NB4 (cell line): ENCODE measurements at regions not wholly inside any gene's neighbourhood (a gene's known extent, or its start where the extent isn't known, plus 50 kb on each side); places are given as distances from the start of the nearest gene placed in this dataset.

Experiments
- CTCF ChIP-seq: IDR thresholded peaks from one replicate; pipeline ENCODE4 v1.5.1; 2012; ENCODE audit warnings: low read depth, low read length
- MYC ChIP-seq: IDR thresholded peaks from 2 replicates; pipeline ENCODE4 v1.6.1; 2011; ENCODE audit warnings: low read depth, low read length
- POLR2A ChIP-seq: IDR thresholded peaks from 2 replicates; pipeline ENCODE4 v1.6.1; 2011; ENCODE audit warnings: mild to moderate bottlenecking; ENCODE audit not compliant: insufficient read length; ENCODE audit errors: extremely low read depth

DNA sequence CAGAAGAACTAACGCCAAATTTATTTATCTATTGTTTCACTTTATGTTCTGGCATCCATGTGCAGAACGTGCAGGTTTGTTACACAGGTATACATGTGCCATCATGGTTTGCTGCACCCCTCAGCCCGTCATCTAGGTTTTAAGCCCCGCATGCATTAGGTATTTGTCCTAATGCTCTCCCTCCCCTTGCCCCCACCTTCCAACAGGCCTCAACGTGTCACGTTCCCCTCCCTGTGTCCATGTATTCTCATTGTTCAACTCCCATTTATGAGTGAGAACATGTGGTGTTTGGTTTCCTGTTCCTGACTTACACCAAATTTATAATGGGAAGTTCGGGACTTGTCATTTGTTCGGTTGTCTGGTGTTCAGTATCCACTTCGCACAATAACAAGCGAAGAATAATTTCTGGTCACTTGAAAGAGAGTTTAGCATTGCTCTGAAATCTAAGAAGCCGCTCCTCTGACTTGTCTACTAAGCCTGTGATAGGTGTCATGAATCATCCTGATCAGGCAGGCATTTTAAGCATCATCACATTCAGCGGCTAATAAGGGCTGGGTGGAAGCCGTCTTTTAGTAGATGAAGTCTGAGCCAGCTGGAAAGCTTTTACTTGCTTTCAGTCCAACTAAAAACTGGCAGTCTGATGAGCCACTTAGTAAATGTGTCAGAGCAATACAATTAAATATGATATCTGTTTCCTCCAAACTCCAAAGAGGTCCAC, 1065.7 kb upstream of the PABPC4L start:
- TF ChIP-seq CTCF, result no peak
- TF ChIP-seq POLR2A, result no peak
- no peak for TF ChIP-seq MYC
